HUES48 (cell line): ENCODE measurements at regions not wholly inside any gene's neighbourhood (a gene's known extent, or its start where the extent isn't known, plus 50 kb on each side); places are given as distances from the start of the nearest gene placed in this dataset.

Experiments used
- H3K27ac ChIP-seq: one replicate; pipeline ENCODE4 v1.7.0; 2013; ENCODE audit warnings: low read depth, low read length, inconsistent platforms
- H3K27me3 ChIP-seq: 2 replicates; pipeline ENCODE4 v1.6.1; 2013; ENCODE audit warnings: mild to moderate bottlenecking, low read length; ENCODE audit not compliant: control insufficient read depth, insufficient read depth
- H3K36me3 ChIP-seq: 2 replicates; pipeline ENCODE4 v1.6.1; 2013; ENCODE audit warnings: low read length; ENCODE audit not compliant: control insufficient read depth, insufficient read depth
- H3K4me1 ChIP-seq: 2 replicates; pipeline ENCODE4 v1.6.1; 2013; ENCODE audit warnings: mild to moderate bottlenecking, low read length; ENCODE audit not compliant: control insufficient read depth, insufficient read depth
- H3K4me3 ChIP-seq: 2 replicates; pipeline ENCODE4 v1.5.1; 2013; ENCODE audit warnings: mild to moderate bottlenecking, low read depth, low read length
- H3K9ac ChIP-seq: 2 replicates; pipeline ENCODE4 v1.6.1; 2013; ENCODE audit warnings: mild to moderate bottlenecking, low read depth, low read length, moderate library complexity
- H3K9me3 ChIP-seq: 2 replicates; pipeline ENCODE4 v1.6.1; 2013; ENCODE audit warnings: low read length; ENCODE audit not compliant: control insufficient read depth, insufficient read depth

- Histone ChIP-seq H3K9ac (no peak overlapping the region), H3K36me3 (no peaks in the 10 kb centered on the region), H3K9me3 (no peaks in the 10 kb centered on the region), H3K4me3 (no peak overlapping the region), H3K4me1 (peaks cover 26% of the 10 kb centered on the region), H3K27me3 (no peaks in the 10 kb centered on the region), H3K27ac (no peak overlapping the region)
These were observed 1283.4 kb downstream of the PCDH7 start for GRCh38 chr4:32003548-32003947.

- Histone ChIP-seq H3K9ac (no peak overlapping the region), H3K36me3 (no peaks in the 10 kb centered on the region), H3K4me3 (no peak overlapping the region), H3K27me3 (no peaks in the 10 kb centered on the region), H3K27ac (no peak overlapping the region), H3K4me1 (no peaks in the 10 kb centered on the region), H3K9me3 (no peaks in the 10 kb centered on the region)
These were observed 1290.1 kb downstream of the PCDH7 start for GRCh38 chr4:32010221-32010620.

- Histone ChIP-seq H3K9ac (no peak overlapping the region), H3K27ac (no peak overlapping the region), H3K4me1 (peaks cover 12% of the 10 kb centered on the region), H3K9me3 (0 out of 2 replicates have a peak, but pooled peaks cover 11% of the 10 kb centered on the region), H3K4me3 (no peak overlapping the region), H3K27me3 (no peaks in the 10 kb centered on the region), H3K36me3 (no peaks in the 10 kb centered on the region)
These were observed 1301.9 kb downstream of the PCDH7 start for GRCh38 chr4:32022071-32022470.

GRCh38 chr4:32025851-32026459 lies 1305.8 kb downstream of the PCDH7 start:
- 0 out of 2 replicates have a peak, but pooled peaks cover 11% of the 10 kb centered on the region for H3K9me3 ChIP-seq

GRCh38 chr4:32030406-32030805 lies 1310.2 kb downstream of the PCDH7 start:
- Histone ChIP-seq H3K4me1 (peaks cover 12% of the 10 kb centered on the region), H3K9me3 (no peaks in the 10 kb centered on the region), H3K27ac (no peak overlapping the region), H3K9ac (no peak overlapping the region), H3K36me3 (no peaks in the 10 kb centered on the region), H3K27me3 (no peaks in the 10 kb centered on the region), H3K4me3 (no peak overlapping the region)

More at GRCh38 chr4:32025851-32026459, 1305.8 kb downstream of the PCDH7 start:
- Histone ChIP-seq H3K27me3 (no peaks in the 10 kb centered on the region), H3K4me3 (no peak overlapping the region), H3K9ac (no peak overlapping the region), H3K36me3 (no peaks in the 10 kb centered on the region), H3K27ac (peak overlapping the region; percentile 21), H3K4me1 (peaks cover 12% of the 10 kb centered on the region)

- Histone ChIP-seq H3K36me3 (no peaks in the 10 kb centered on the region), H3K27me3 (no peaks in the 10 kb centered on the region), H3K4me3 (no peak overlapping the region), H3K9ac (no peak overlapping the region), H3K27ac (no peak overlapping the region), H3K9me3 (no peaks in the 10 kb centered on the region), H3K4me1 (peaks cover 8% of the 10 kb centered on the region)
These were observed 1310.9 kb downstream of the PCDH7 start for GRCh38 chr4:32031026-32031425.

GRCh38 chr4:32032136-32032672 lies 1312.0 kb downstream of the PCDH7 start:
- Histone ChIP-seq H3K36me3 (no peaks in the 10 kb centered on the region), H3K9ac (no peak overlapping the region), H3K4me3 (no peak overlapping the region), H3K4me1 (no peaks in the 10 kb centered on the region), H3K27me3 (no peaks in the 10 kb centered on the region), H3K27ac (no peak overlapping the region), H3K9me3 (no peaks in the 10 kb centered on the region)

- Histone ChIP-seq H3K4me1 (no peaks in the 10 kb centered on the region; the same call in 1 of the 2 replicates), H3K9me3 (no peaks in the 10 kb centered on the region), H3K27me3 (no peaks in the 10 kb centered on the region), H3K9ac (no peak overlapping the region), H3K4me3 (no peak overlapping the region), H3K27ac (no peak overlapping the region), H3K36me3 (no peaks in the 10 kb centered on the region)
These were observed 1317.2 kb downstream of the PCDH7 start for GRCh38 chr4:32037399-32037798.

- Histone ChIP-seq H3K4me1 (no peaks in the 10 kb centered on the region; the same call in 1 of the 2 replicates), H3K36me3 (no peaks in the 10 kb centered on the region), H3K27ac (no peak overlapping the region)
These were observed 1322.5 kb downstream of the PCDH7 start for GRCh38 chr4:32042486-32043247.

GRCh38 chr4:32043248-32043633 lies 1323.1 kb downstream of the PCDH7 start:
- Histone ChIP-seq H3K27me3 (no peaks in the 10 kb centered on the region), H3K36me3 (no peaks in the 10 kb centered on the region), H3K27ac (no peak overlapping the region), H3K9me3 (peaks cover 2% of the 10 kb centered on the region; the same call in 1 of the 2 replicates), H3K4me1 (no peaks in the 10 kb centered on the region; the same call in 1 of the 2 replicates), H3K4me3 (no peak overlapping the region), H3K9ac (no peak overlapping the region)

More at GRCh38 chr4:32042486-32043247, 1322.5 kb downstream of the PCDH7 start:
- Histone ChIP-seq H3K9me3 (peaks cover 2% of the 10 kb centered on the region; the same call in 1 of the 2 replicates), H3K4me3 (no peak overlapping the region), H3K9ac (no peak overlapping the region), H3K27me3 (no peaks in the 10 kb centered on the region)

- Histone ChIP-seq H3K4me1 (no peaks in the 10 kb centered on the region), H3K9me3 (no peaks in the 10 kb centered on the region), H3K4me3 (no peak overlapping the region), H3K27me3 (no peaks in the 10 kb centered on the region), H3K27ac (no peak overlapping the region), H3K36me3 (no peaks in the 10 kb centered on the region), H3K9ac (no peak overlapping the region)
These were observed 1341.7 kb downstream of the PCDH7 start for GRCh38 chr4:32061916-32062315.
